Glomerular endothelial cell (primary cell): ENCODE measurements at regions not wholly inside any gene's neighbourhood (a gene's known extent, or its start where the extent isn't known, plus 50 kb on each side); places are given as distances from the start of the nearest gene placed in this dataset.

Source experiments
- DNase-seq: peaks from one replicate; pipeline ENCODE4 v3.0.0-alpha.2; 2011; ENCODE audit warnings: low read depth, low spot score; ENCODE audit errors: extremely low read depth

GRCh38 chr6:82072751-82073150 lies 174.8 kb downstream of the IBTK start:
- DNase-seq: no peak

- DNase-seq: no peak
Observed at GRCh38 chr6:82072121-82072521, 175.4 kb downstream of the IBTK start.

- DNase-seq: no peak
Observed at GRCh38 chr6:82068721-82069120, 178.8 kb downstream of the IBTK start.

- no peak for DNase-seq
Observed at GRCh38 chr6:82066991-82067411, 180.5 kb downstream of the IBTK start.

GRCh38 chr6:82066196-82066595 lies 181.3 kb downstream of the IBTK start:
- DNase-seq: no peak

- no peak for DNase-seq
Observed at GRCh38 chr6:82063574-82063973, 184.0 kb downstream of the IBTK start.

GRCh38 chr6:82062219-82062618 lies 185.3 kb downstream of the IBTK start:
- DNase-seq: no peak

GRCh38 chr6:82057846-82058554 lies 189.5 kb downstream of the IBTK start:
- no peak for DNase-seq

GRCh38 chr6:82056567-82056966 lies 191.0 kb downstream of the IBTK start:
- DNase-seq: no peak

- DNase-seq: no peak
Observed at GRCh38 chr6:82045965-82046756, 201.4 kb downstream of the IBTK start.

- no peak for DNase-seq
Observed at GRCh38 chr6:82040405-82041221, 206.9 kb downstream of the IBTK start.

GRCh38 chr6:82038631-82039030 lies 208.9 kb downstream of the IBTK start:
- no peak for DNase-seq

GRCh38 chr6:82035526-82035925 lies 212.0 kb downstream of the IBTK start:
- no peak for DNase-seq

GRCh38 chr6:82033631-82034211 lies 213.8 kb downstream of the IBTK start:
- no peak for DNase-seq

GRCh38 chr6:82032444-82032843 lies 215.1 kb downstream of the IBTK start:
- DNase-seq: no peak

- DNase-seq: no peak
Observed at GRCh38 chr6:82030761-82031503, 216.6 kb downstream of the IBTK start.

- no peak for DNase-seq
Observed at GRCh38 chr6:82030301-82030700, 217.2 kb downstream of the IBTK start.

- DNase-seq: no peak
Observed at GRCh38 chr6:82025271-82025670, 222.3 kb downstream of the IBTK start.

- DNase-seq: peak; percentile 61
Observed at GRCh38 chr6:82022614-82023129, 224.9 kb downstream of the IBTK start.

GRCh38 chr6:82017773-82018172 lies 229.8 kb downstream of the IBTK start:
- DNase-seq: no peak
